ENCODE measurements at regions not wholly inside any gene's neighbourhood (a gene's known extent, or its start where the extent isn't known, plus 50 kb on each side); places are given as distances from the start of the nearest gene placed in this dataset.

GRCh38 chr6:28811873-28812272, 111.9 kb downstream of the TRIM27 start:
- Histone ChIP-seq H3K36me3 (no peaks in the 10 kb centered on the region), H3K4me1 (peaks cover 0 to 6% (median 4%) of the 10 kb centered on the region in 6 donors), H3K4me3 (no peak overlapping the region), H3K27ac (no peak overlapping the region), H3K27me3 (replicated peaks in 1 of 7) (peaks cover 4 to 100% (median 93%) of the 10 kb centered on the region in 7 donors), H3K9me3 (peaks cover 0 to 19% (median 0%) of the 10 kb centered on the region in 8 donors)
- 2 to 9% (median 5%) methylated on average over 7 of the region's 7 CpGs for WGBS, 5 donors
- intact Hi-C loops (cut with DNase I; ENCODE audit: low total_unique reads) = no loop called here
- DNase-seq = no peak
- TF ChIP-seq POLR2AphosphoS5 (IDR thresholded peaks at IDR 0.05) = no peak
- TF ChIP-seq POLR2A (IDR thresholded peaks at IDR 0.05) = no peak
- TF ChIP-seq, protein P1, sequence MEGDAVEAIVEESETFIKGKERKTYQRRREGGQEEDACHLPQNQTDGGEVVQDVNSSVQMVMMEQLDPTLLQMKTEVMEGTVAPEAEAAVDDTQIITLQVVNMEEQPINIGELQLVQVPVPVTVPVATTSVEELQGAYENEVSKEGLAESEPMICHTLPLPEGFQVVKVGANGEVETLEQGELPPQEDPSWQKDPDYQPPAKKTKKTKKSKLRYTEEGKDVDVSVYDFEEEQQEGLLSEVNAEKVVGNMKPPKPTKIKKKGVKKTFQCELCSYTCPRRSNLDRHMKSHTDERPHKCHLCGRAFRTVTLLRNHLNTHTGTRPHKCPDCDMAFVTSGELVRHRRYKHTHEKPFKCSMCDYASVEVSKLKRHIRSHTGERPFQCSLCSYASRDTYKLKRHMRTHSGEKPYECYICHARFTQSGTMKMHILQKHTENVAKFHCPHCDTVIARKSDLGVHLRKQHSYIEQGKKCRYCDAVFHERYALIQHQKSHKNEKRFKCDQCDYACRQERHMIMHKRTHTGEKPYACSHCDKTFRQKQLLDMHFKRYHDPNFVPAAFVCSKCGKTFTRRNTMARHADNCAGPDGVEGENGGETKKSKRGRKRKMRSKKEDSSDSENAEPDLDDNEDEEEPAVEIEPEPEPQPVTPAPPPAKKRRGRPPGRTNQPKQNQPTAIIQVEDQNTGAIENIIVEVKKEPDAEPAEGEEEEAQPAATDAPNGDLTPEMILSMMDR (IDR thresholded peaks at IDR 0.05 in 8 of 11, conservative IDR thresholded peaks at IDR 0.05 in 3 of 11) = no peak

- H3K27ac ChIP-seq = no peak overlapping the region
- peaks cover 4 to 100% (median 98%) of the 10 kb centered on the region in 7 donors for H3K27me3 ChIP-seq (replicated peaks in 1 of 7)
- peaks cover 0 to 19% (median 0%) of the 10 kb centered on the region in 8 donors for H3K9me3 ChIP-seq
- H3K4me1 ChIP-seq = peaks cover 0 to 6% (median 4%) of the 10 kb centered on the region in 6 donors
- no peak for DNase-seq
- WGBS, 5 donors = 13 to 19% (median 14%) methylated on average over 29 of the region's 29 CpGs
- intact Hi-C loops (cut with DNase I; ENCODE audit: low total_unique reads) = no loop called here
- no peak overlapping the region for H3K4me3 ChIP-seq
- no peaks in the 10 kb centered on the region for H3K36me3 ChIP-seq
- TF ChIP-seq POLR2A (IDR thresholded peaks at IDR 0.05) = no peak
- TF ChIP-seq POLR2AphosphoS5 (IDR thresholded peaks at IDR 0.05) = no peak
- TF ChIP-seq, protein P1 (IDR thresholded peaks at IDR 0.05 in 8 of 11, conservative IDR thresholded peaks at IDR 0.05 in 3 of 11) = no peak
Measured at GRCh38 chr6:28812778-28813569, 110.8 kb downstream of the TRIM27 start.

GRCh38 chr6:28814032-28814976, 109.5 kb downstream of the TRIM27 start:
- DNase-seq = no peak
- 3 to 10% (median 5%) methylated on average over 42 to 49 of the region's 49 CpGs for WGBS, 5 donors

More at GRCh38 chr6:28814032-28814976, 109.5 kb downstream of the TRIM27 start:
- Histone ChIP-seq H3K9me3 (peaks cover 0 to 18% (median 0%) of the 10 kb centered on the region in 8 donors), H3K27ac (no peak overlapping the region), H3K36me3 (no peaks in the 10 kb centered on the region), H3K4me1 (peaks cover 0 to 6% (median 4%) of the 10 kb centered on the region in 6 donors), H3K27me3 (replicated peaks in 1 of 7) (peaks cover 4 to 100% (median 97%) of the 10 kb centered on the region in 7 donors), H3K4me3 (peak overlapping the region in 1 of 8 donors; percentile 31)
- intact Hi-C loops (cut with DNase I; ENCODE audit: low total_unique reads) = no loop called here
- TF ChIP-seq, protein P1 (IDR thresholded peaks at IDR 0.05 in 8 of 11, conservative IDR thresholded peaks at IDR 0.05 in 3 of 11) = no peak
- TF ChIP-seq POLR2AphosphoS5 (IDR thresholded peaks at IDR 0.05) (no peak), POLR2A (IDR thresholded peaks at IDR 0.05) (no peak)
